Dendritic cell treated with granulocyte-macrophage colony-stimulating factor and Interleukin-4, amounts not matched to agents 40 ng/mL and 50 ng/mL, for 4 days (primary cell): ENCODE measurements at regions not wholly inside any gene's neighbourhood (a gene's known extent, or its start where the extent isn't known, plus 50 kb on each side); places are given as distances from the start of the nearest gene placed in this dataset.
"Not testable (repeated sequence)": the region's sequence is repeated elsewhere in the genome, so short reads cannot be mapped to it uniquely, and the experiment has no call there.

ENCODE experiments used
- H3K27ac Mint-ChIP-seq: one replicate; pipeline ENCODE4 v1.8.0; 2022; ENCODE audit warnings: mild to moderate bottlenecking, mixed read lengths
- H3K27me3 Mint-ChIP-seq: one replicate; pipeline ENCODE4 v1.8.0; 2022; ENCODE audit warnings: mild to moderate bottlenecking, mixed read lengths
- H3K36me3 Mint-ChIP-seq: one replicate; pipeline ENCODE4 v1.8.0; 2022; ENCODE audit warnings: low read depth, mixed read lengths
- H3K4me1 Mint-ChIP-seq: one replicate; pipeline ENCODE4 v1.8.0; 2022; ENCODE audit warnings: low read depth, mixed read lengths
- H3K4me3 Mint-ChIP-seq: one replicate; pipeline ENCODE4 v1.8.0; 2022; ENCODE audit warnings: mild to moderate bottlenecking, moderate library complexity, mixed read lengths
- H3K9me3 Mint-ChIP-seq: one replicate; pipeline ENCODE4 v1.8.0; 2022; ENCODE audit warnings: mixed read lengths
- intact Hi-C: fragments of 100-400 bp; cut with micrococcal nuclease; formaldehyde crosslinking; loops from one replicate; pipeline ENCODE4 v1.15.0; 2022

DNA sequence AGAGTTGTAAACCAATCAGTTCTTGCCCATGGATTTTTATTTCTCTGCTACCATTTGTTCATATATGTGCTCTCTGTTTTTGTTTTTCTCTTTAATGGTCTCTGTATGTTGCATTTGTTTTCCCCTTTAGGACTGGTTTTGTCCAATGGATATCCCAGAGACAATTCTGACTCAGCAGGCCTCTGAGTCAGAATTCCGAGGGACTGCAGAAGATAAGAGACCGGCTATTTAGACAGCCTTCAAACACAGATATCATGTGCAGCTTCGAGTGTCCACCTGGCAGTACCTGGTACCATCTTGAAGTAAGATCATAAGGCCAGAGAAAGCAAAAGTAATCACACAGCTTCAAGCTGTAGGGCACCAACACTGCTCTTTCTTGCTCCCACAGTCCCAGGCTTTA is 125.5 kb downstream of the ELOVL4 start:
- Mint-ChIP-seq H3K4me3 (no peak overlapping the region), H3K27ac (no peak overlapping the region), H3K9me3 (peaks cover 3% of the 10 kb centered on the region), H3K27me3 (peaks cover 15% of the 10 kb centered on the region), H3K36me3 (no peaks in the 10 kb centered on the region), H3K4me1 (no peaks in the 10 kb centered on the region)
- intact Hi-C loops, result no loop called here

DNA sequence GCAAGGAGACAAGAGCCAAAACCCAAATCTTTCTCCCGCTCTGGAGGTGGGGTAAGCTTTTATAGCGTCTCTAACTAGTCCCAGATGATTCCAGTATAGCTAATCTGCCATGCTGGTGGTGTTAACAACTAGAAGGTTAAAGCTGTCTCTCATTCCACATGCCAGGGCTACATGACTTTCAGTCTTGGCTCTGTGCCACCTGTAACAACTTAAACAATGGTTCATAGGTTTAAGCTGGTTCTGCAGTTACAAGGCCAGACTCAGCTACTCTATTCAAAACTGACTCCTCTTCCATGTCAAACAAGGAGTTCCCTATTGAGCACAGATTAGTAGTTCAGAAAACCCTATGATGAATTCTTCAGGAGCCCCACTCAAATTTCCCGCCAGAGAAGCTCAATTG is 128.9 kb downstream of the ELOVL4 start:
- intact Hi-C loops, result no loop called here

DNA sequence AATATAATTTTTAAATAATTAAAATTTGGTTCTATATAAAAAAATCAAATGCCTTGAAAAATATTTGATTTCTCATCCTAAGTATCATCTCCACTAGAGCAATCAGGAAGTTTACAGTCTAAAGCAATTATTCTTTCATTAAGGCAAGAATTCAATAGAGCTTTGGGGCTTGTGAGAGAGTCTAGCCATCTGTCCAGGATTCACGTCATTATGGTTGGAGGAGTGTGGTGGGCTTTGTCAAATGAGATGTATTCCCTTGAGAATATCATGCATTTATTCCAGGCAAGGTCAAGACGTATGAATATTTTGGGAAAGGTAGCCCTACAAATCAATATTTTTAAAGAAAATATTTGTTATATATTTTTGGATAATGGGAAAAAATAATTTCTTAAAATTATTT is 132.4 kb downstream of the ELOVL4 start:
- H3K27ac Mint-ChIP-seq, result no peak overlapping the region
- intact Hi-C loops, result loop anchor here (1.0 to 5.0 kb wide), 3 partner anchors 37 to 53 kb away; no protein-coding TSS in a partner anchor
- no peaks in the 10 kb centered on the region for H3K36me3 Mint-ChIP-seq
- no peak overlapping the region for H3K4me3 Mint-ChIP-seq
- H3K4me1 Mint-ChIP-seq, result peaks cover 19% of the 10 kb centered on the region
- no peaks in the 10 kb centered on the region for H3K9me3 Mint-ChIP-seq
- peaks cover 19% of the 10 kb centered on the region for H3K27me3 Mint-ChIP-seq

More for the DNA sequence above, 128.9 kb downstream of the ELOVL4 start:
- no peak overlapping the region for H3K27ac Mint-ChIP-seq
- H3K36me3 Mint-ChIP-seq, result no peaks in the 10 kb centered on the region
- peaks cover 8% of the 10 kb centered on the region for H3K27me3 Mint-ChIP-seq
- H3K9me3 Mint-ChIP-seq, result no peaks in the 10 kb centered on the region
- H3K4me1 Mint-ChIP-seq, result peaks cover 9% of the 10 kb centered on the region
- H3K4me3 Mint-ChIP-seq, result no peak overlapping the region

DNA sequence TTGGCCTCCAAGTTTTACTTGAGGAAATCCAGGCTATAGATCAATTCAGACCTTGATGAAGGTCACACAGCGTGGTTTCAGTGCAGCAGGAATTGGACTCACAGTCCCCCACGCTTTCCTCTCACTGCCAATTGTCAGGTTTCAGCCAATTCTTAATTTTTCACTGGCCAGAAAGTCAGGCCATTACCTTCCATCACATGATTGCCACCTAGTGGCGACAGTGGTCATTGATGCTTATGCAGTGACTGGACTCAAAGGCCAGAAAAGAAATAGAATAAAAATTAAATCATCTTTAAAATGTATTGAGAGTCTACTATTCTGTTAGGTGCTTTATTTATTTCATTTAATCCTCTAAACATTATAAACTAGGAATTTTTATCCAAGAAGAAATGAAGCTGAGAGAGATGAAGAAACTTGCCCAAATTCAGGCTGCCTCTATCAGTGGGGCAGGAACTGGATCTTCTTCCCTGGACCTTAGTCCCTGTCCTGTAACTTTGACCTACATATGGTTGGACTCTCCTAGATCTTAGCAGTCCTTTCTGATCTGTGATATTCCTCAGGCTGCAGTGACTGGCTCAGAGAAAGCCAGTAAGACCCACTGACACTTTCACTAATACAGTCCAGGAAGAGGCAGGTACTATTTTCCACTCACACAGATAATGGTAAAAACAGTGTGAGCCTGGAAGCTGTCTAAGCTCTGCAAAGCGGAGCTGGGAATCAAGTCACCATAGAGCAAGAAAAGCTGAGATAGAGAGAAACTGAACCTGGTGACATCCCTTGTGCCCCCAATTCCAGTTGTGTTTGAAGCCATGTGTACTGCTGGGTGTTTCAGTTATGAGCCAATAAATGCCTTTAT is 133.3 kb downstream of the ELOVL4 start:
- peaks cover 19% of the 10 kb centered on the region for H3K4me1 Mint-ChIP-seq

DNA sequence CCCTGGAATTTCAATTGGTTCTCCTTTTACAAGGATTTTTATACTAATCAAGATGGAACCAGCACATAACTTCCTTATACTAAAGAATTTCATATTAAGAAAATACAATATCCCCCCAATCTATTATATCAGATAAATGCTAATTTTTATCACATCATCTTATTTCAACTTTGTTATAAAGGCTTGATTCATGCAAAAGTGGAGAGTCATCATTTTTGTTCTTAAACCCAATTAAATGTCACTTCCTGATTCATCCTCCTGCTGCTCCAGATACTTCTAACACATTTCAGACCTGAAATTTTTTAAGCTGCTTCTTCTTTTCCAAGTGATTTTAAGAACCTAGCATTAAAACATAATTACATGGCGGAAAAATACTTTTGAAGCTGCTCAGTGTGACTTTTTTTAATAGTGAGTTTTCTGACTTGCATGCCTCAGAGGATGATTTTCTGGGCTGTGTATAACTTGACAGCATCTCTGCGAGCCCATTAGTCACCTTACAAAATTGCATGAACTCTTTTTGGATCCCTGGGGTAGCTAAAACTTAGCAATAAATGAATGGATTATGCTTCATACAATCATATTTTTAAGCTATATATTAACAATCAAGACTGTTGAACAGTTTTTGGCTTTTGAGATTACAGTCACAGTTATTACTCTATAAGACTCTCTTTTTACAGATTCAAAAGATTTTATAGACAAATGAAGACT is 134.1 kb downstream of the ELOVL4 start:
- peak overlapping the region; percentile 41 for H3K27ac Mint-ChIP-seq
- intact Hi-C loops, result loop anchor here (2.0 to 5.0 kb wide), 2 partner anchors 51 to 242 kb away; no protein-coding TSS in a partner anchor
- no peak overlapping the region for H3K4me3 Mint-ChIP-seq

More for the DNA sequence above, 133.3 kb downstream of the ELOVL4 start:
- Mint-ChIP-seq H3K9me3 (no peaks in the 10 kb centered on the region), H3K36me3 (no peaks in the 10 kb centered on the region), H3K27ac (no peak overlapping the region), H3K4me3 (no peak overlapping the region), H3K27me3 (peaks cover 19% of the 10 kb centered on the region)
- intact Hi-C loops, result loop anchor here (1.0 to 5.0 kb wide), 4 partner anchors 36 to 243 kb away; no protein-coding TSS in a partner anchor

DNA sequence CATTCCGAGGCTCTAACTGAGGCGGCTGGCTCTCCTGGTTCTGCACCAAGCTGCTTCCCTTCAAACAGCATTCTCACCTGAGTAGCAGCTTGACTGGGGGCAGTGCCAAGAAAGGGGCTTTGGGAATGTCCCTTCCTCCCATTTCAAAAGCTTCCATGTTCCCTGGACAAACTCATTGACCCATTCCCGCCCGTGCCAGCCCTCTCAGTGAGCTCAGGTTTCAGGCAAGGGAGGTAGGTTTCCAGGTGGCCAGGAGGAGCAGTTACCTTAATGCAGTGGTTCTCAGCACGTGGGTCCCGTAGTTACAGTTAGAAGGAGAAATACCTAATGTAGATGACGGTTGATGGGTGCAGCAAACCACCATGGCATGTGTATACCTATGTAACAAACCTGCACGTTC is 135.2 kb downstream of the ELOVL4 start:
- Mint-ChIP-seq H3K4me3 (no peak overlapping the region), H3K4me1 (peaks cover 19% of the 10 kb centered on the region), H3K27me3 (peaks cover 17% of the 10 kb centered on the region), H3K9me3 (no peaks in the 10 kb centered on the region), H3K36me3 (no peaks in the 10 kb centered on the region), H3K27ac (no peak overlapping the region)
- intact Hi-C loops, result loop anchor here (2.0 to 5.0 kb wide), 2 partner anchors 50 to 241 kb away; no protein-coding TSS in a partner anchor

More for the DNA sequence above, 134.1 kb downstream of the ELOVL4 start:
- Mint-ChIP-seq H3K9me3 (no peaks in the 10 kb centered on the region), H3K27me3 (peaks cover 22% of the 10 kb centered on the region), H3K4me1 (peaks cover 19% of the 10 kb centered on the region), H3K36me3 (no peaks in the 10 kb centered on the region)

DNA sequence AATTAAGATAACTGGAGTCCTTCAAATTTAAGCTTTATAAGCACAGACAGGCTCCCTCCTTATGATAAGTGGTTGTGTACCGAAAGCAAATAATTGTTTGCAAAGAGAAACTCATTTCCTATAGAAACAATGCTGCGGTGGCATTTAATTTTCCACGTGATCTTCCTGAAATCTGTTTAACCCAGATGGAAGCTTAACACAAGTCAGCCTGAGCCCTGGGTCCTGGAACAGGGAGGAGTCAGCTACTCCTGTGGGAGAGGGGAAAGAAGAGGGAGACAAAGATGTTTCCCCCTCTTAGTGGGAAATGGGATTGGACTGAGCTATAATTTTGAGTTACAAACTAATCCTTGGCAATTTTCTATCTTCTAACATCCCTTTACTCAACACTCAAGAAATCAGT is 136.5 kb downstream of the ELOVL4 start:
- no peak overlapping the region for H3K4me3 Mint-ChIP-seq
- peaks cover 6% of the 10 kb centered on the region for H3K9me3 Mint-ChIP-seq
- H3K36me3 Mint-ChIP-seq, result no peaks in the 10 kb centered on the region
- H3K27me3 Mint-ChIP-seq, result peaks cover 14% of the 10 kb centered on the region
- intact Hi-C loops, result loop anchor here (5.0 kb wide), 1 partner anchor 49 kb away; no protein-coding TSS in a partner anchor
- no peak overlapping the region for H3K27ac Mint-ChIP-seq
- H3K4me1 Mint-ChIP-seq, result peaks cover 19% of the 10 kb centered on the region

DNA sequence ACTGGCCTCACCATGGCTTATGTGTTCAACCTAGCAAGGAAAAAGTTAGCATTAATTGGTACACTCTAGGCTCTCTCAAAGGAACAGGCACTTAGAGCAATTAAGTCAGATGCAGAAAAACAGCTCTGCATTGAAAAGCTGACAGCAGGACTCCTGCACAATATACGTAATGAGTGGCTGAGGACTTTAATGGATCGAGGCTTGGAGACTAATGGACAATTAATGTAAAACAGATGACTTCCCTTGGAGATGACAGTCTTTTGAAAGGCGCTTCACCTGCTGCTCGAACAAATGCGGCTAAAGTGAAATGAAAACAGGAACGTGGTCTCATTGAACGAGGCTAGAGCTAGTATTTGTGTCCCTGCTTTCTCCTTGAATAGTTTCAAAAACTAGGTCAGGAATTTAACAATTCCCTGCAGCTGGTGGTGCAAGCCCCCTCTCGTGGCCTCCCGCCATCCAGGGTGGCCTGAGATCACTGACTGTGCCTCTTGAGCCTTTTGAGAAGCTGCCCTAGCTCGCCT is 137.1 kb downstream of the ELOVL4 start:
- no peak overlapping the region for H3K4me3 Mint-ChIP-seq
- peaks cover 25% of the 10 kb centered on the region for H3K4me1 Mint-ChIP-seq
- peaks cover 6% of the 10 kb centered on the region for H3K9me3 Mint-ChIP-seq
- intact Hi-C loops, result loop anchor here (5.0 kb wide), 1 partner anchor 48 kb away; no protein-coding TSS in a partner anchor
- H3K27me3 Mint-ChIP-seq, result peaks cover 18% of the 10 kb centered on the region
- H3K27ac Mint-ChIP-seq, result no peak overlapping the region
- no peaks in the 10 kb centered on the region for H3K36me3 Mint-ChIP-seq

DNA sequence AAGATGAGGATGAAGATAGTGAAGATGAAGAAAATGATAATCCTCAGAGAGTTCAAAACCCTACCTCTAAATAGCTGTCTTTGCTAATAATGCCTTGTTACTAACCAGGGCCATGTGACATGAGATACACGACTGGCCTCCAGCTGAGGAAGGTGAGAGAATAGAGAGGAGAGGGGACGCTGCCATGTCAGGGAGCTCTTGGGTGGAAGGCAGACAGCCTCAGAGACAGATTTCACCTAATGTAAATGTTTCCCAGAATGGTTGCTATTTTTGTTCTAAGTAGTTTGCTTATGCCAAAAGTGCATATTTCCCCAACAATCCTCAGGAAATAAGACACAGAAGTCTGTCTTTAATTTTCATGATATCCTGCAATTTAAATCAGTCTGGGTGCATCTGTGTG is 138.4 kb downstream of the ELOVL4 start:
- H3K27ac Mint-ChIP-seq, result no peak overlapping the region
- intact Hi-C loops, result no loop called here
- peaks cover 6% of the 10 kb centered on the region for H3K9me3 Mint-ChIP-seq

DNA sequence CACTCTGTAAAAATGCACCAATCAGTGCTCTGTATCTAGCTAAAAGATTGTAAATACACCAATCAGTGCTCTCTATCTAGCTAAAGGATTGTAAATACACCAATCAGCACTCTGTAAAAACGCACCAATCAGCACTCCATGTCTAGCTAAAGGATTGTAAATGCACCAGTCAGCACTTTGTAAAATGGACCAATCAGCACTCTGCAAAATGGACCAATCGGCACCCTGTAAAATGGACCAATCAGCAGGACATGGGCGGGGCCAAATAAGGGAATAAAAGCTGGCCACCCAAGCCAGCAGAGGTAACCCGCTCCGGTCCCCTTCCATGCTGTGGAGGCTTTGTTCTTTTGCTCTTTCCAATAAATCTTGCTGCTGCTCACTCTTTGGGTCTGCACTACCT is 140.7 kb downstream of the ELOVL4 start:
- H3K27ac Mint-ChIP-seq, intact Hi-C loops, H3K9me3 Mint-ChIP-seq, H3K36me3 Mint-ChIP-seq, H3K4me3 Mint-ChIP-seq: not testable (repeated sequence)
- H3K4me1 Mint-ChIP-seq, result peaks cover 36% of the 10 kb centered on the region
- peaks cover 14% of the 10 kb centered on the region for H3K27me3 Mint-ChIP-seq

More for the DNA sequence above, 138.4 kb downstream of the ELOVL4 start:
- no peak overlapping the region for H3K4me3 Mint-ChIP-seq
- peaks cover 18% of the 10 kb centered on the region for H3K27me3 Mint-ChIP-seq
- peaks cover 26% of the 10 kb centered on the region for H3K4me1 Mint-ChIP-seq
- H3K36me3 Mint-ChIP-seq, result no peaks in the 10 kb centered on the region

DNA sequence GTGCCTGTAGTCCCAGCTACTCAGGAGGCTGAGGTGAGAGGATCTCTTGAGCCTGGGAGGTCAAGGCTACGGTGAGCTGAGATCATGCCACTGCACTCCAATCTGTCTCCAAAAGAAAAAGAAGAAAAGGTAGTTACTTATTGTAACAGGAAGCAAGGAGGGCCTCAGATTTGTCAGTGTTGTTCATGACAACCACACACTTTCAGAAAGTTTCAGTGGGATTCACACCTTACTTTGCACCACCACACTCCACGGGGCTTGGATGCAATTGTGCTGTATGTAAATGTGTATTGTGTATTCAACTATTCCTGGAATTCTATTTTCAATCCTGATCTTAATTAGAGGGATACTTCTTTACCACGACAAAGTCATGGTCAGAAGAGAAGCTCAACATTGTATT is 142.6 kb downstream of the ELOVL4 start:
- H3K9me3 Mint-ChIP-seq, result peaks cover 6% of the 10 kb centered on the region
- peaks cover 8% of the 10 kb centered on the region for H3K27me3 Mint-ChIP-seq
- H3K4me1 Mint-ChIP-seq, result peaks cover 47% of the 10 kb centered on the region
- peak overlapping the region; percentile 81 for H3K27ac Mint-ChIP-seq
- intact Hi-C loops, result no loop called here
- no peaks in the 10 kb centered on the region for H3K36me3 Mint-ChIP-seq
- no peak overlapping the region for H3K4me3 Mint-ChIP-seq

DNA sequence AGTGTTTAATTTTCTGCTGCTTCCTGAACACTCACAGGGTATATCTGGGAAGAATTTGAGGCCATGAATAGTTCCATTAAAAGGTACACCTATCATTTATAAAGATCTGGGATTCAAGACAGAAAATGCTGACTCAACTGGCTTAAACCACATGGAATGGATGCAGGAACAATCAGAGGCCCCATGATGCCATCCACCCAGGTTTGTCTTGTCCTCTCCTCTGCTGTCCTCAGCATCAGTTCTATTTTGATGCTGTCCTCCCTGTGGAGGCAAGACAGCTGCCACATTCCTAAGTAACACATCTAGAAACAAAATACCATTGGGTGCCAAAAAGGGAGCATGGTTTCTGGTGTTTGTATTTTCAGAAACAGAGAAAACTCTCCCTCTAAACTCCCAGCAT is 143.4 kb downstream of the ELOVL4 start:
- Mint-ChIP-seq H3K4me3 (no peak overlapping the region), H3K9me3 (peaks cover 6% of the 10 kb centered on the region), H3K4me1 (peaks cover 51% of the 10 kb centered on the region), H3K27ac (peak overlapping the region; percentile 81), H3K36me3 (no peaks in the 10 kb centered on the region), H3K27me3 (peaks cover 9% of the 10 kb centered on the region)
- intact Hi-C loops, result no loop called here

DNA sequence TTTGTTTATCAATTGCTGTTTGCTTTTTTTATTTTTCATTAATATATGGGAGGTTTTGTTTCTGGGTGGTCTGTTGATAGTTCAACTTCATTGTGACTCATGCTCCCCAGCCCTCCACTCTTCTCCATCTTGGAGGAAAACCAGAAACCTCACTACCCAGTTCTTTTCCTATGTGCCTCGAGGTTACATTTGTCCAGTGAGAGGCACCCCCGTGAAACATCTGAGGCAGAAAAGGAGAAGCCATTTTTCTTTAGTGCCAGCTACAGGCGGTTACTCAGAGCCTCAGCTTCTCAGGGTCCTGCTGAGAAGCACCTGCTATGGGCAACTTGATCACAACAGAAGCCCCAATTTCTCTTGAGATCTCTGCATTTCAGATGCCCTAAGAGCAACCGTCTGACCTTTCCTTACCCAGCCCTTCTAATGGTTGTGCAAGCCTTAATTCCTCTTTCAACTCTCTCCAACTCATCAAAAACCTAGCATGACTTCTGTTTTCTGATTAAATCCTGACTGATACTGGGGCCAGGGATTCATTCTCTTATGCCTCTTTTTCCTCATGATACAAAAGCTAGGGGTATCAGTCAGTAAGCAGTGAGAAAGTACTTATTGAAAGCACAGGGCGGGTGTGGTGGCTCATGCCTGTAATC is 144.6 kb downstream of the ELOVL4 start:
- H3K4me3 Mint-ChIP-seq, result no peak overlapping the region
- H3K27me3 Mint-ChIP-seq, result peaks cover 6% of the 10 kb centered on the region
- H3K4me1 Mint-ChIP-seq, result peaks cover 60% of the 10 kb centered on the region
- no peaks in the 10 kb centered on the region for H3K36me3 Mint-ChIP-seq
- peaks cover 6% of the 10 kb centered on the region for H3K9me3 Mint-ChIP-seq
- H3K27ac Mint-ChIP-seq, result peak overlapping the region; percentile 81
- intact Hi-C loops, result no loop called here
